Left kidney (tissue), 1 donor: ENCODE measurements at regions not wholly inside any gene's neighbourhood (a gene's known extent, or its start where the extent isn't known, plus 50 kb on each side); places are given as distances from the start of the nearest gene placed in this dataset.
A peak's percentile ranks its signal among the peaks of the same experiment; 100 is the strongest.
"Not testable (repeated sequence)": the region's sequence is repeated elsewhere in the genome, so short reads cannot be mapped to it uniquely, and the experiment has no call there.

Source experiments
- DNase-seq: peaks from one replicate; pipeline ENCODE4 v3.0.0-alpha.2; 2013

DNA sequence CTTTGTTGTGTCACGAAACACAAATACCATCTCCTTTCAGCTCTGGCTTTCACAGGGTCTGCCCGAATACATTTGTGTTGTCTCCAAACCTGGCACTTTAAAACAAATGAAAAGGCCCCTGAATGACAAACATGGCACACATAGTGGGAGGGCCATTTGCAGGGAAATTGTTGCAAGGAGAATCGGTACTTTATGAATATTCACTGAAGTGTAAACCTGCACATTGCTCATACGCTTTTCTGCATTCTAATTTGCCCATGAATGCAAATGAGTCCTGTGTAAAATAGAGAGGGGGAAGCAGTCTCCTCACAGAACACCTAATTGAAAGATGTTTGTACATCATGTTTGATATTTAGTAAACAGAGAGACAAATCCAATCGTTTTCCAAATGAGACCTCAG lies 82.7 kb upstream of the PCDH8 start:
- no peak for DNase-seq

DNA sequence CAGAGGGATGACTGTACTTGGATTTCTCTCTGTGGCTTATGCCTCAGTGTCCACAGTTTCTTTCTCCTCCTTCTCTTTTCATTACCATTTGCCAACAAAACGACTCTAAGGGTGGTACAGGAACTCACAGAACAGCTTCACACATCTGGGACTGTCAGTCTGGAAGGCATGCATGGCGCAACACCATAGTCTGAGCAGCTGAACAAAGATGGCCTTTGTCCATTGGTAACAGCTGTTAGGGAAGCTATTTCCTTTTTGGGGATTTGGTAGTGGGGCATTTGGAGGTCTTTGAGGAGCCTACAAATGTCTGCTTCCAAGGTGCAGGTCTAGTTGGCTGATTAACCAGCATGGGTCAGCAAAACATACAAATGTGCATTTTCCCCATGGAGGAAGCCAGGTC lies 81.4 kb upstream of the PCDH8 start:
- DNase-seq = no peak

GRCh38 chr13:52926971-52927370 lies 78.5 kb upstream of the PCDH8 start:
- DNase-seq = no peak

DNA sequence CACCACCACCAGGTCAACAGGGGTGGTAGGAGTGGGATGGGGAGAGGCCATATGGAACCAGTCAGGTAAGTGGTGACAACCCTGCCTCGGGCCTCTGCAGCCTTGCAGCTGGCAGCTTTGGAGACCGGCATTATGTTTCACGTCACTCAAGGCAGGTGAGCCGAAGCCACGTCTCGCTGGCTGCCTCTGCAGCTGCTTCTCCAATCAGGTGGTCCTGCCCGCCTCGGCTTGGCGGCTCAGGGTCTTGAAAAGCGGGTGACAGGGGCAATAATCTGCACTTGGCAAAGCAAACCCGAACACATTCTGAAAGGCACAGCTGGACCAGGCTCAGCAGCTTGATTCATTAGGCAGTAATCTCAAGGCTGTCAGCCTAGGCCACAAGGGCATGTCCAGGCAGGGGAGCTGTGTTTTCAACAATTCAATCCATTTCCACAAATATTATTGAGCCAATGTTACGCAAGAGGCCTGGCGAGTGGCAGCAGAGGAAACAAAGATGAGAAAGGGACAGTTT lies 77.4 kb upstream of the PCDH8 start:
- DNase-seq = peak; percentile 33

DNA sequence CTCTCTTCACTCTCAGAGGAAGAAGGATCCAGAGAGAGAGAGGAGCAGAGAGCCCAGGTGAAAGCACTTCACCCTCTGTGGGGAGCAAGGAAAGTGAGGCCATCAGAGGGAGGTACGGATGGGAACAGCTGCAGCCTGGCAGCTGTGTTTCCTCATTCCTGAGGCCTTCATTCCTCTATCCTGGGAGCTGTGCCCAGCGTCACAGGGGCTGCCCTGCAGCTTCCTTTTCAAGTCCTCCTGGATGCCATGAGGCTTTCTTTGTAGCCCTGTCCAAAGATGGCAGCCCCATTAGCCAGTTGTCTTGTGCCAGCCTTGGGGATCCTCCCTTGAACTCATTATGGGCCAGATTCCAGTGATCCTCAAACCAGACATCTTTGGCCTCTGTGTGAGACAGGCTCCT lies 76.8 kb upstream of the PCDH8 start:
- no peak for DNase-seq

DNA sequence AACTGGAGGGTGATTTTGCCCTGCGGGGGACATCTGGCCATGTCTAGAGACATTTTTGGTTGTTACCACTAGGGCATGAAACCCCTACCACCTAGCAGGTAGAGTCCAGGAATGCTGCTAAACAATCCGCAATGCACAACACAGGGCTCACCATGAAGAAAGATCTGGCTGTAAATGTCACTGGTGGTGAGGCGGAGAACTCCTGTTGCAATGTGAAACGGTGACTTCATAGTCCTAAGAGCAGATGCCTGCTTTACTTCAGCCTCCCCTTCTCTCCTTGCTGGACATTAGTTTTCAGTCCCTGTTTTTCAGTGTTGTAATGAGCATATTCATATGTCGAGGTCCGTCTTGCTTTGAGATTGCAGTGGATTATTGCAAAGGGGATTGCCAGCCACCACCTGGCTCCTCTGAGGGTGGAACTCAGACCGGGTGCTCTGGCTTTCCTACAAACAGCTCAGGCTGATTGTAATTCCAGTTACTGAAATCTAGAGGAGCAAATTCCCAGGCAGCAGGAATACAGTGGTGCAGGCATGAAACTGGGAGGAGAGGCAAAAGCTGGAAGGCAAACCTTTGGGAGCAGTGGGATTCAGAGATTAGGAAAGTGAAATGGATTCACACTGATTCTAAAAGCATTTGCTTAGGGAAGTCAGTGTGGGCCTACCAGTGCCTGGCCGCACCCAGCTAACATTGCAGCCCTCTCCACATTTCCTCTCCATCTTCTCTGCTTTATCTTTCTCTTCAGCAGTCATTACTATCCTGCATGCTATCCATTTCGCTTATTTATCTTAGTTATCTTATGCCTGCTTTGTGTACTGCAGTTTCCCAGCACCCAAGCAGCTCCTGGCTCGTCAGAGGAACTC lies 76.1 kb upstream of the PCDH8 start:
- DNase-seq = no peak

DNA sequence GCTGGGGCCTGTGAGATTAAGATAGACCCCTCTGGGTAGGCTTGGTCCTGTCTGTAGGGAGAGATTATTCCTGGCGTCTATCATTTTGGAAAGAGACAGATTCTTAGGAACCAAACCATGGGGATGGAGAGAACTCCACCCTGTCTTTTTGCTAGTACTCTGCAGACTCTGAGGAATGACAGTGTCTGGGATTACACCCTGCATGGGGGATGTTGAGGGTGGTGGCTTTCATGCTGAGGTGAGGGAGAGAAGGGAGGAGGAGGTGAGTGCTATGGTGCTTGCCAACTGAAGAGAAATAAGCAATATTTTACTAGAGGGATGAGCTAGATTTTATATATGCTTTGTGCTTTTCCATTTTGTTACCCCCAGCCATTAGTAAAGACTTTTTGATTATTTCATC lies 74.5 kb upstream of the PCDH8 start:
- no peak for DNase-seq

GRCh38 chr13:52921194-52921593 lies 72.8 kb upstream of the PCDH8 start:
- DNase-seq = no peak

- DNase-seq = no peak
Measured at GRCh38 chr13:52916486-52916990, 68.1 kb upstream of the PCDH8 start.

DNA sequence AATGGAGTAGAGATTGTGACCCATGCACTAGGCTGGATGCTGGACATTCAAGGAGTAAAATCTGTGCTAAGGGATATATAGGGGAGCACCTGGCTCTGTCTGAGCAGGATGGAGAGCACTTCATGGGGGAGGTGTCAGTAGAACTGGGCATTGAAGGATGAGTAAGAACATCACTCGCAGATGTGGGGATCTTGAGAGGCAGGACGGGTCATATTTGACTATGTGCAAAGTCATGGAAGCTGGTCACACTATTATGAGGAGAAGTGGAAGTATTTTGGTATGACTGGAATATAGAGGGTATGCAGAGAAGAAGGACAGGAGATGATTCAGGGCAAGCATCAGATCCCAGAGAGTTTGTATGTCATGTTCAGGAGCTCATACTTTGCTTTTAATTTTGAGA lies 62.9 kb upstream of the PCDH8 start:
- no peak for DNase-seq

- DNase-seq = not testable (repeated sequence)
Measured at GRCh38 chr13:52910318-52910717, 61.9 kb upstream of the PCDH8 start.

GRCh38 chr13:52906122-52906903 lies 57.9 kb upstream of the PCDH8 start:
- no peak for DNase-seq

- no peak for DNase-seq
Measured at GRCh38 chr13:52905701-52906100, 57.3 kb upstream of the PCDH8 start.

DNA sequence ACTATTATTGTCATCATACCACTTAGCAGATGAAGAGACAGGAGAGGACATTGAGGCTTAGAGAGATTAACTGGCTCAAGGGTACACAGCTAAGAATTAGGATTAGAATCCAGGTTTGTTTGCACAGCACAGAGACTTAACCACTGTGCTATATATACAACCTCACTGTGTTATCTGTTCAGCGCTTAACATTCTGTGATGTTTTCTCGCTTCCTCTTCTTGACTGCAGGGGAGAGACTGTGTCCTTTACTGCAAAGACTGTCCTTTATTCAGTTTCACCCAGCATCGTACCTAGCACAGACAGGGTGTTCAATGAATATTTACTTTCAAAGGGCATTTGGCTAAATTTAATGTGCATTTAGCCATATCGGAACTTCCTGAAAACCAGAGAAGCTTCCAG lies 54.9 kb upstream of the PCDH8 start:
- no peak for DNase-seq

DNA sequence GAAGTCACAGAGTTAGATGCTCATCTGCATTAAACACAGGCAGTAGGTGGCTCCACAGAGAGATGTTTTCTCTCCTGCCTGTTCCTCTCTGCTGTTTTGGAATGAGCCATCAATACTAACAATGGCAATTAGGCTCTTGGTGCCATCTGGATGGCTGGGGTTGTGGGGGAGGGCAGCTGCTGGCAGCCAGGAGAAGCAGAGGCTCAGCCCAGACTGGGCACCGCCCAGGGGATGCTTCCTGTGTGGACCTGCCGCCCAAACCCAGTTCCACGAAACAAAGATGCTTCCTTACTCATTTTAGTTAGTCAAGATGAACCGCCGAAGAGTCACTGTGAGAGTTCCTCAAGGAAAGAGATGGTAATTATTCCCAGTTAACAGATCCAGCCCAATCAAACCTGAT lies 50.8 kb upstream of the PCDH8 start:
- no peak for DNase-seq
